Left cardiac atrium (tissue), 4 donors: ENCODE measurements at regions not wholly inside any gene's neighbourhood (a gene's known extent, or its start where the extent isn't known, plus 50 kb on each side); places are given as distances from the start of the nearest gene placed in this dataset.
A peak's percentile ranks its signal among the peaks of the same experiment; 100 is the strongest.

Experiments used
- ATAC-seq, 2 donors: fragments of 200-7000 bp; cut with Tn5 transposase; one replicate each; pipeline ENCODE4 v1.9.1; 2020; ENCODE audit warnings: mild to moderate bottlenecking in 2 of 2, moderate library complexity in 2 of 2
- DNase-seq: peaks from one replicate; pipeline ENCODE4 v3.0.0-alpha.2; 2020
- intact Hi-C, 2 donors: fragments of 100-400 bp; cut with DNase I; formaldehyde crosslinking; loops; one replicate each; pipeline versions ENCODE4 v1.14.1 to v1.15.1; 2022 to 2023
- donor health status: DM: no; HTN: yes; CAD: no.
- donor health status: DM: no; HTN: yes; CAD: no; lungs with severe emphysema.
- donor health status: DM: yes; HTN: yes; CAD: no.
- donor health status: Dilated cardiomyopathy.

- intact Hi-C loops = no loop called here
- DNase-seq (no peak), ATAC-seq (peak in 1 of 2 donors; percentile 4)
Observed at GRCh38 chr12:75974323-75975187, 57.0 kb downstream of the PHLDA1 start.

- ATAC-seq = no peak
- intact Hi-C loops = no loop called here
Observed at GRCh38 chr12:75971253-75971652, 60.3 kb downstream of the PHLDA1 start.

DNA sequence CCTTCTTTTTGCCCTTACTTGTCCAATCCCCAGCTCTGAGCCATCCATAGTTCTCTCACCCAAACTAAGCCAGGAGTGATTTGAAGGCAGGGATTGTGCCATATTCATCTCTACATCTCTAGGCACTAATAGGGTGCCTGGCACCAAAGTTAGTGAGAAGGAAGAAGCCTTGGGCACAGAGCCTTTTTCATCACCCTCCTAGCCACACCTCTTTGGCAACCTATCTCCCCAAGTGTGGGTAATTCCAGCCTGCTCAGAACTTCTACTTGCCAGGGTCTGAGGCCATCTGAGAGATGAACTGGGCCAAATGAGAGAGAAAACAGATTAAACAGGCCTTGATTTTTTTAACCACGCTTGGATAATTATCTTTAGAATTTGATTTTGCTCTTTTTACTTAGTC, 61.3 kb downstream of the PHLDA1 start:
- DNase-seq (no peak), ATAC-seq (peak; percentile 59 to 70)
- intact Hi-C loops = no loop called here

More at GRCh38 chr12:75971253-75971652, 60.3 kb downstream of the PHLDA1 start:
- no peak for DNase-seq

DNA sequence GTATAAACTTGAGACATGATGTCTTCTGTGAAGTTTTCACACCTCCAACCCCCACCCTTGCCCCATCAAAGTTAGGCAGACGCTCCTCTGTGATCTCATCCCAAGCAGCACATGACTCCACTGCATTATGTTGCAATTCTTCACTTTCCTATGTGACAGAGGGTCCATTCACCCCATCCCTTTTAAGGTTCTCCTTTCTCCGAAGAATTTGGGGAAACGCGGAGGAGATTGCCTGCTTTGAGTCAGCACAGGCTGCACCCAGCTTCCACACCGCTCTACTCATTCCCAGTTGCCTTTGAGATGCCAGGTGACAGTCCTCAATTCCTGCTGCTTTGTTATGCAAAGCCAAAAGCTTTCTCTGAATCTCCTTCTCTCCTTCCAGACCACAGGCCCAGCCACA, 61.8 kb downstream of the PHLDA1 start:
- intact Hi-C loops = no loop called here
- DNase-seq (no peak), ATAC-seq (peak; percentile 30 to 73)

DNA sequence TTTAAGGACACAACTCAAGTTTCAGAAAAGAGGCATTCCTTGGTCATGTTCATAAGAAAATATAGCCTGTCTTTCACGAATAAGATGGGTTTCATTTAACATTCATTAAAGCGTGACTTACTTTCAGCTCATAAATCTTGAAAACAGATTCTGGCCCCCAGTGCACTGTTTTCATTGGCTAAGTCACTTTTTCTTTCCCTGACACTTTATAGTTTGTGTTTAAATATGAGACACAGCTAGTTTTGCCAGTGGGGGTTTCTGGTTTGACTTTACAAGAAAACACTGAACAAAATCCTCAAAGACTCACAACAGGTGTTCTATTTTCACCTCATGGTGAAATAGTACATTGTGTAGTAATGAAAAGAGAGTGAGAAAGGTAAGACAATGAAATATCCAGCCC, 65.9 kb downstream of the PHLDA1 start:
- intact Hi-C loops = no loop called here
- DNase-seq (no peak), ATAC-seq (no peak)

DNA sequence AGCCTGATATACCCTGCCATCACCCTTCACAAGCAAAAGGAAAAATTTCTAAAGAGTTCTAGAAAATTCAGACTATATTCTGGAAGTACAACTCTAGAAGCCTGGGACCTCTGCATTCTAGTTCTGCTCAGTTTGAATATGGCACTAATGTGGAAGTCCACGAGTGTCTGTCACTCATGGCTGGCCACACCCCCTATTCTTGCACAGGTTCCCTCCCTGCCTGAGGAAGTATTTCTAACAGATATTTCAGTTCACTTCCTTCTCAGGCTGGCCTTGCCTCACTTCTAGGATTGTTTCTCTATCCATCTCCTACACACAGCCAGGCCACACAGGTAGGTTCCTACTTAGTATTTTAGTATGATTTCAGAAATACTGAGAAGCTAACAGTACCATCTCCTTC, 67.4 kb downstream of the PHLDA1 start:
- ATAC-seq (peak in 1 of 2 donors; percentile 60), DNase-seq (peak; percentile 44)
- intact Hi-C loops = no loop called here

DNA sequence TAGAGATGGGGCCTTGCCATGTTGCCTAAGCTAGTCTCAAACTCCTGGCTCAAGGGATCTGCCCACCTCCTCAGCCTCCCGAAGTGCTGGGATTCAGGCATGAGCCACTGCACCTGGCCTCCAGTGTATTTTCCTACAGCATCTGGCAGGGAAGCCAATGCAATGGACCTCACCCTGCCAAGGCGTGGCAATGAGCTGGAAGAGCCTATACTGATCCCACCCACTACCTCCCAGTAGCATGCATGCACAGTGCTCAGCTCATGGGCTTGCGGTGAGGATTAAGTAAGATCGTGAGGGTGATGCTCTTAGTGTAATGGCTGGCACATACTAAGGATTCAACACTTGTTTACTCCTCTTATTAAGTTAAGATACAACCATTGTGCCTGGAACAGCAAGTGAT, 69.7 kb downstream of the PHLDA1 start:
- no peak for ATAC-seq
- intact Hi-C loops = no loop called here

GRCh38 chr12:75960954-75961661, 70.5 kb downstream of the PHLDA1 start:
- ATAC-seq (no peak), DNase-seq (no peak)
- intact Hi-C loops = no loop called here

More for the DNA sequence above, 69.7 kb downstream of the PHLDA1 start:
- no peak for DNase-seq

GRCh38 chr12:75960086-75960910, 71.3 kb downstream of the PHLDA1 start:
- no peak for ATAC-seq
- intact Hi-C loops = no loop called here

DNA sequence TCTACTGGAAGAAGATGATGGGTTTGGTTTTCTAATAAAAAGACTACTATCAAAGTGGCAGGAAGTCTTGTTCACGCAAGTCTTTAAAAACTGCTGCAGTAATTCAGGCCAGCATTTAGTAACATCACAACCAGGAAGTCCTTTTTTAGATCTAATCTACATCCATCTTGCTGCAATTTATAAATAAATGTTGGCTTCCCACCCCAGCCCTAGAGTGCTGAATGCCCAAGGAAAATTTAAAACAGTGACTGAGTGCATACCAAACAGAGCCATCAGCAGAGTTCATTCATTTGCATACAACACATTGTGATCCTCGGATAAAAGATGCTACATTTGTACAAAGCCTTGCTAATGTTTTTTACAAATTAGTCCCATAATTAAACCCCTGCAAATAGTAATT, 72.1 kb downstream of the PHLDA1 start:
- intact Hi-C loops = no loop called here
- DNase-seq = no peak
- ATAC-seq = no peak

More at GRCh38 chr12:75960086-75960910, 71.3 kb downstream of the PHLDA1 start:
- DNase-seq = no peak

- DNase-seq = no peak
- intact Hi-C loops = no loop called here
- ATAC-seq = no peak
Observed at GRCh38 chr12:75959060-75959459, 72.5 kb downstream of the PHLDA1 start.

DNA sequence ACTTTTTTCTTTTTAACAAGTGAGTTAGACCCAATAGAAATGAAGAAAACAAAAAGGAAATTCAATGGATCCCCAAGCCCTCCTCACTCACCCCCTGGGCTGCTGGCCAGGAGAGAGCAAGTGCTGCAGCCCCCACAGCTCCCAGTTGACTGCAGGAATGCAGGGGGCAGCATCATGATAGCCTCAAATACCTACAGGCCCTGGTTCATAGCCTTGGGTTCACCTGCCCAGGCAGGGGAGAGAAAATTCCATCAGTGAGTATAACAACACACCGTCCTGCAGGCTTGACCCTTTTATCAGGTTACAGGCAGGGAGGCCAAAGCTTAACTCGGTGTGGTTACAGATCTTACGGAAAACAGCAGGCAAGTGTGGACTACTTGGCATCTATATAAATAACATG, 76.3 kb downstream of the PHLDA1 start:
- no peak for DNase-seq
- ATAC-seq = no peak
- intact Hi-C loops = no loop called here

DNA sequence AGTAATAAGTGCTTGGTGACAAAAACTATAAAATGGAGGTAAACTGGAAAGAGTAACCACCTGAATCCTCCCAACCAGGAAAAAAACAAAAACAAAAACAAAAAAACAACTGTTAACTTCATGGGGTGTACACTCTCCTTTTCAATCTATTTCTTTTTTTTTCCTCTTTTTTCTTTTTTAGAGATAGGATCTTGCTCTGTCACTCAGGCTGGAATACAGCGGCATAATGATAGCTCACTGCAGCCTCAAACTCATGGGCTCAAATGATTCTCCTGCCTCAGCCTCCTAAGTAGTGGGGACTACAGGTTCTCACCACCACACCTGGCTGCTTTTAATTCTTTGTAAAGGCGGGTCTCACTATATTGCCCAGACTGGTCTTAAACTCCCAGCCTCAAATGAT, 76.8 kb downstream of the PHLDA1 start:
- DNase-seq = no peak
- intact Hi-C loops = no loop called here
- ATAC-seq = no peak

DNA sequence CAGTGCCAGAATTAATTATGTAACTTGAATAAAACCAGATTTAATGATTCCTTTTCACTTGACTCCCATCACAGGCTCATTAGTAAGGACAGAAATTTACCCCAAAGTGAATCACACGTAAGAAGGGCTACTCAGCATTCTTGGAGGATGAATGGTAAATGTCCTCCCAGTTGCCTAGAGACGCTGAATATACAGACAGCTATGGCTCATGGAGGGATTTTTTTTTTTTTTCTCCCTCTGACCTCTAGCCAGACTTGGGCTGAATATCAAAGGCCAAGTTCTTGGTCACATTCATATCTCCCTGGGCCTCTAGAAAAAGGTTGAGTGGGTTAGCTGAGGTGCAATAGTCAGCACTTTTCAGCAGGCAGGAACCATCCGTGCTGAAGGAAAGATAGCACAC, 77.5 kb downstream of the PHLDA1 start:
- no peak for DNase-seq
- intact Hi-C loops = no loop called here
- peak; percentile 73 to 97 for ATAC-seq

GRCh38 chr12:75953312-75953906, 78.2 kb downstream of the PHLDA1 start:
- intact Hi-C loops = no loop called here
- DNase-seq (no peak), ATAC-seq (peak in 1 of 2 donors; percentile 42)

DNA sequence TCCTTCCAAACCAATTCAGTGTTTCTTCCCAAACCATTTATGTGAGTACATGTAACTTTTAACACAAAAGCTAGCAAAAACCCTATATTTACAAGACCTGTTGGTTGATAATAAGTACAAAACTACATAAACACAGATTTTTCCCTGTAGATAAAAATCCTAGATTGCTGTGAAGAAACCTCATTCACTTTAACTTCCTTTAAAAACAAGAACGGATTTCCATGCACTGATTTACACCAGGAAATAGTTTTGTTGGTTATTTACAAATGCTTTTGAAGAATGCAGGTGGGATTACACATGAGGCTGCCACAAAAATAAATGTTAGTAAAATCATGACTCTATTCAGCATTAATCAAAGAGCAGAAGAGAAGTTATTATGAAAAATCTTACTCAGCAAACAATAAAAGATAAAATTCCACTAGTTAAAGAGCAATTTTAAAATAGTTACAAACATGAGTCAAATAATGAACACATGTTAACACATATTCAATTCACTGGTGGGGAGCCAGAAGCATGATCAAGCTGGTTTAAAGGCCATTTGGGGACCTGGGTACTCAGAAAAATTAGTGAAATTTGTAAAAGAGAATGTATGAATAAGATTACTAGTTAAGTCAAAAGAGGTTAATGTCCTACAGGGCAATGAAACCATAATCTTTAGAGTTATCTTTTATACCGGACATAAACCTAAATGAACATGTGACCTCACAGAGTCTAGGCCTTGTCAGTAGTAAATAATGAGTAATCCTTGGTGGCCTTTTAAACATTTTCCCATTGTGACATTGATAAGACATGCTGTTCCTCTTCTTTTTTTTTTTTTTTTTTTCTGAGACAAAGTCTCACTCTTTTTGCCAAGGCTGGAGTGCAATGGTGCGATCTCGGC, 79.9 kb downstream of the PHLDA1 start:
- no peak for DNase-seq
- intact Hi-C loops = no loop called here
- no peak for ATAC-seq

DNA sequence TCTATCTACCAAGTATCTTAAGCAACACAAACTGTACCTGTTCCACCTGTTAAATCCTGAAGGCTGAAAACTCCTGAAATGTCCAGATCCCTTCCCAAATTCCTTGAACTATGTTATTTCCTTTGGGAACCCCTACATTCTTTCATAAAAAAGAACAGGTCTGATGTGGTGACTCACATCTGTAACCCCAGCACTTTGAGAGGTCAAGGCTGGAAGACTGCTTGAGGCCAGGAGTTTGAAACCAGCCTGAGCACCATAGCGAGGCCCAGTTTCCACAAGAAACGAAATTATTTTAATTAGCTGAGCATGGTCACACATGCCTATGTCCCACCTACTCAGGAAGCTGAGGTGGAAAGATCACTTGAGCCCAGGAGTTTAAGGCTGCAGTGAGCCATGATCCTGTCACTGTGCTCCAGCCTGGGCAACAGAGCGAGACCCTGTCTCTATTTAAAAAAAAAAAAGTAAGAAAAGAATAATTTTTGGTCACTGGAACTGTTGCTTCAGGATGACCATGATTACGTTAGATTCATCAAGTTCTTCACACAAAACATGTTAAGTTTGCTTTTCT, 84.3 kb downstream of the PHLDA1 start:
- no peak for DNase-seq
- ATAC-seq = no peak
- intact Hi-C loops = no loop called here

GRCh38 chr12:75945581-75945980, 86.0 kb downstream of the PHLDA1 start:
- ATAC-seq (no peak), DNase-seq (no peak)
- intact Hi-C loops = no loop called here
